ENCODE measurements at regions not wholly inside any gene's neighbourhood (a gene's known extent, or its start where the extent isn't known, plus 50 kb on each side); places are given as distances from the start of the nearest gene placed in this dataset.

GRCh38 chr9:82148426-82148810 is 159.8 kb downstream of the SPATA31D1 start (continued):
- no peak for TF ChIP-seq ZBTB33 (IDR thresholded peaks at IDR 0.05; ENCODE audit: extremely low read depth, insufficient replicate concordance, low read length)
- no peak for TF ChIP-seq CTCF (IDR thresholded peaks at IDR 0.05 in 2 of 3, conservative IDR thresholded peaks at IDR 0.05 in 1 of 3; ENCODE audit: borderline replicate concordance in 1 of 3, insufficient read depth in 1 of 3, low read depth in 2 of 3, low read length in 2 of 3)
- no peak for TF ChIP-seq RAD21 (IDR thresholded peaks at IDR 0.05; ENCODE audit: low read depth)

DNA sequence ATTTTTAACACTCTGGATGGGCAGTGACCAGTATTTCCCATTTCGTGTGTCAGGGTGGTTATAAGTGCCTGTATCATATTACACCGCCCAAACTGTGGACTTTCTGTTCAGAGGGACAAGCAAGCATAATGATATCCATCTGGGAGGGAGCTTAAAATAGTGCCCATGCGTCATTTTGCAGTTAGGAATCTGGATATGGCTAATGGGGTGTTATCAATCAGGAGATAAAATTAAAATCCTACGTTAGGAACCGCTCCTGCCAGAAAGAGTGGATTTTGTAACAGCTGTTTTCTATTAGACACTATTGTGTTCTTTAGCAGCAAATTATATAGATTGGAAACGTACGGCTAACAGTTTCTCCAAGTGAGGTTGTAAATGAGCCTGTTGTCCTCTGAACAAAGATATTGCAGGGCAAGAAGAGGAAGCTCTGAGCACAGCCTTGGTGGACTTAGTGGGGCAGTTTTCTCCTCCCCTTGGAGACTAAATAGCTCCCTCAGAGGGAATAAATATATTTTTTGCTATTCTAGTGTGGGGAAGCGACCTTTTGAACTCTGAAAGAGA is 160.4 kb downstream of the SPATA31D1 start:
- H3K4me3 ChIP-seq (replicated peaks in 1 of 2; ENCODE audit: low read depth in 1 of 2, low read length in 2 of 2), result no peak overlapping the region
- RAD21 ChIA-PET (ENCODE audit: low non-redundant PET in 1 of 2, low total read pairs in 2 of 2, uncharacterized antibody in 2 of 2, unreplicated experiment in 2 of 2), result no interaction called here
- no peaks in the 10 kb centered on the region for H3K27me3 ChIP-seq (ENCODE audit: insufficient read depth, low read length)
- TF ChIP-seq CTCF (IDR thresholded peaks at IDR 0.05 in 2 of 3, conservative IDR thresholded peaks at IDR 0.05 in 1 of 3; ENCODE audit: borderline replicate concordance in 1 of 3, insufficient read depth in 1 of 3, low read depth in 2 of 3, low read length in 2 of 3) (no peak), SP1 (IDR thresholded peaks at IDR 0.05; ENCODE audit: low read depth) (no peak), EGR1 (IDR thresholded peaks at IDR 0.05; ENCODE audit: low read depth) (no peak), ZNF274 (IDR thresholded peaks at IDR 0.05; ENCODE audit: low read depth, low read length) (no peak), ZBTB33 (IDR thresholded peaks at IDR 0.05; ENCODE audit: extremely low read depth, insufficient replicate concordance, low read length) (no peak), YY1 (IDR thresholded peaks at IDR 0.05; ENCODE audit: extremely low read depth, insufficient replicate concordance, low read depth, low read length) (no peak)
- no peaks in the 10 kb centered on the region for H3K36me3 ChIP-seq (ENCODE audit: control insufficient read depth in 1 of 2, insufficient read depth in 2 of 2, low read length in 2 of 2)
- no peaks in the 10 kb centered on the region for H3K79me2 ChIP-seq (ENCODE audit: insufficient read depth, low read length)
- DNase-seq (ENCODE audit: low read depth, low spot score), result no peak
- no TSS peak for BruUV-seq (replicated peaks)
- H3K27ac ChIP-seq (ENCODE audit: low read depth, low read length), result no peak overlapping the region
- no peak overlapping the region for H2AFZ ChIP-seq (ENCODE audit: low read depth, low read length, poor library complexity, severe bottlenecking)
- CTCF ChIA-PET, result no interaction called here
- no peaks in the 10 kb centered on the region for H4K20me1 ChIP-seq (ENCODE audit: insufficient read depth)
- H3K4me1 ChIP-seq (ENCODE audit: control insufficient read depth in 1 of 2, insufficient read depth in 2 of 2, low read length in 2 of 2), result no peaks in the 10 kb centered on the region
- POLR2A ChIA-PET, result no interaction called here
- intact Hi-C loops (cut with micrococcal nuclease), result no loop called here
- no peak overlapping the region for H3K9ac ChIP-seq (ENCODE audit: low read length)
- H3K9me3 ChIP-seq (ENCODE audit: control insufficient read depth in 1 of 2, insufficient read depth in 1 of 2, low read depth in 1 of 2, low read length in 2 of 2), result no peaks in the 10 kb centered on the region
- no peaks in the 10 kb centered on the region for H3K9me2 ChIP-seq (ENCODE audit: insufficient read depth)
- H3K4me2 ChIP-seq (ENCODE audit: low read length), result no peak overlapping the region
- no peak for ATAC-seq
